Endodermal cell (in vitro differentiated cells): ENCODE measurements at regions not wholly inside any gene's neighbourhood (a gene's known extent, or its start where the extent isn't known, plus 50 kb on each side); places are given as distances from the start of the nearest gene placed in this dataset.

ENCODE experiments used
- DNase-seq: peaks from one replicate; pipeline ENCODE4 v3.0.0-alpha.2; 2017
- H3K27ac ChIP-seq: 2 replicates; pipeline ENCODE4 v1.5.1; 2013; ENCODE audit warnings: mild to moderate bottlenecking, low read depth, low read length, moderate library complexity
- H3K27me3 ChIP-seq: 2 replicates; pipeline ENCODE4 v1.6.1; 2013; ENCODE audit warnings: mild to moderate bottlenecking, low read length, moderate library complexity; ENCODE audit not compliant: insufficient read depth, control insufficient read depth, poor library complexity, severe bottlenecking
- H3K36me3 ChIP-seq: 2 replicates; pipeline ENCODE4 v1.7.0; 2013; ENCODE audit warnings: mild to moderate bottlenecking, low read length, moderate library complexity; ENCODE audit not compliant: control insufficient read depth, insufficient read depth
- H3K4me1 ChIP-seq: one replicate; pipeline ENCODE4 v1.7.0; 2013; ENCODE audit warnings: low read length; ENCODE audit not compliant: control insufficient read depth, insufficient read depth
- H3K4me3 ChIP-seq: 2 replicates; pipeline ENCODE4 v1.5.1; 2013; ENCODE audit warnings: mild to moderate bottlenecking, low read length, moderate library complexity
- H3K9ac ChIP-seq: 2 replicates; pipeline ENCODE4 v1.6.1; 2013; ENCODE audit warnings: mild to moderate bottlenecking, low read length, moderate library complexity; ENCODE audit not compliant: poor library complexity, severe bottlenecking; ENCODE audit errors: extremely low read depth
- H3K9me3 ChIP-seq: 2 replicates; pipeline ENCODE4 v1.6.1; 2013; ENCODE audit warnings: mild to moderate bottlenecking, low read length, moderate library complexity; ENCODE audit not compliant: control insufficient read depth
- H3K27ac Mint-ChIP-seq: 2 replicates; pipeline ENCODE4 v1.8.0; 2020; ENCODE audit warnings: mixed read lengths
- H3K27me3 Mint-ChIP-seq: 2 replicates; pipeline ENCODE4 v1.8.0; 2021; ENCODE audit warnings: mild to moderate bottlenecking, mixed read lengths; ENCODE audit not compliant: insufficient read depth
- H3K36me3 Mint-ChIP-seq: 2 replicates; pipeline ENCODE4 v1.8.0; 2020; ENCODE audit warnings: low read depth, mixed read lengths
- H3K4me1 Mint-ChIP-seq: 2 replicates; pipeline ENCODE4 v1.8.0; 2020; ENCODE audit warnings: mixed read lengths
- H3K4me3 Mint-ChIP-seq: 2 replicates; pipeline ENCODE4 v1.8.0; 2020; ENCODE audit warnings: mild to moderate bottlenecking, moderate library complexity, mixed read lengths
- H3K9me3 Mint-ChIP-seq: 2 replicates; pipeline ENCODE4 v1.8.0; 2020; ENCODE audit warnings: mild to moderate bottlenecking, mixed read lengths
- WGBS, 2 experiments: methylation state at CpG; one replicate each; pipeline versions ENCODE4 v1.1.5 to v1.1.7; 2013; ENCODE audit warnings: missing lambda C conversion rate in 2 of 2, mixed read lengths in 1 of 2; ENCODE audit not compliant: insufficient coverage in 1 of 2, insufficient read length in 1 of 2; 5-methylcytosine and 5-hydroxymethylcytosine counted together
- TF ChIP-seq, protein P1 (sequence below): fragments of 200-600 bp; sonication (generic); conservative IDR thresholded peaks from 2 replicates; pipeline ENCODE4 v1.5.0; 2021; ENCODE audit warnings: antibody characterized with exemption, mild to moderate bottlenecking

- Histone ChIP-seq H3K9ac (no peak overlapping the region), H3K27ac (no peak overlapping the region), H3K27me3 (no peaks in the 10 kb centered on the region), H3K4me1 (peaks cover 4% of the 10 kb centered on the region), H3K4me3 (no peak overlapping the region), H3K9me3 (no peaks in the 10 kb centered on the region), H3K36me3 (no peaks in the 10 kb centered on the region)
- TF ChIP-seq, protein P1, sequence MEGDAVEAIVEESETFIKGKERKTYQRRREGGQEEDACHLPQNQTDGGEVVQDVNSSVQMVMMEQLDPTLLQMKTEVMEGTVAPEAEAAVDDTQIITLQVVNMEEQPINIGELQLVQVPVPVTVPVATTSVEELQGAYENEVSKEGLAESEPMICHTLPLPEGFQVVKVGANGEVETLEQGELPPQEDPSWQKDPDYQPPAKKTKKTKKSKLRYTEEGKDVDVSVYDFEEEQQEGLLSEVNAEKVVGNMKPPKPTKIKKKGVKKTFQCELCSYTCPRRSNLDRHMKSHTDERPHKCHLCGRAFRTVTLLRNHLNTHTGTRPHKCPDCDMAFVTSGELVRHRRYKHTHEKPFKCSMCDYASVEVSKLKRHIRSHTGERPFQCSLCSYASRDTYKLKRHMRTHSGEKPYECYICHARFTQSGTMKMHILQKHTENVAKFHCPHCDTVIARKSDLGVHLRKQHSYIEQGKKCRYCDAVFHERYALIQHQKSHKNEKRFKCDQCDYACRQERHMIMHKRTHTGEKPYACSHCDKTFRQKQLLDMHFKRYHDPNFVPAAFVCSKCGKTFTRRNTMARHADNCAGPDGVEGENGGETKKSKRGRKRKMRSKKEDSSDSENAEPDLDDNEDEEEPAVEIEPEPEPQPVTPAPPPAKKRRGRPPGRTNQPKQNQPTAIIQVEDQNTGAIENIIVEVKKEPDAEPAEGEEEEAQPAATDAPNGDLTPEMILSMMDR = no peak
- no peak for DNase-seq
- no peak overlapping the region for H3K27ac Mint-ChIP-seq
- 88 to 91% methylated on average over 4 of the region's 4 CpGs for WGBS, 2 experiments
- no peak overlapping the region for H3K4me3 Mint-ChIP-seq
- no peaks in the 10 kb centered on the region for H3K27me3 Mint-ChIP-seq
- H3K9me3 Mint-ChIP-seq = no peaks in the 10 kb centered on the region
- H3K36me3 Mint-ChIP-seq = no peaks in the 10 kb centered on the region
- peaks cover 32% of the 10 kb centered on the region for H3K4me1 Mint-ChIP-seq
Observed at GRCh38 chr4:24228692-24229091, 338.8 kb upstream of the PPARGC1A start.

- H3K4me3 ChIP-seq = no peak overlapping the region
- TF ChIP-seq, protein P1 = no peak
- peaks cover 19% of the 10 kb centered on the region for H3K4me1 Mint-ChIP-seq
- H3K4me1 ChIP-seq = peaks cover 4% of the 10 kb centered on the region
- H3K4me3 Mint-ChIP-seq = no peak overlapping the region
- 86 to 87% methylated on average over 1 to 4 of the region's 4 CpGs for WGBS, 2 experiments
- no peaks in the 10 kb centered on the region for H3K27me3 ChIP-seq
- H3K9me3 ChIP-seq = no peaks in the 10 kb centered on the region
- H3K9ac ChIP-seq = no peak overlapping the region
- H3K36me3 ChIP-seq = no peaks in the 10 kb centered on the region
- H3K27ac Mint-ChIP-seq = no peak overlapping the region
- no peaks in the 10 kb centered on the region for H3K27me3 Mint-ChIP-seq
- no peak overlapping the region for H3K27ac ChIP-seq
- no peaks in the 10 kb centered on the region for H3K36me3 Mint-ChIP-seq
- DNase-seq = no peak
- H3K9me3 Mint-ChIP-seq = no peaks in the 10 kb centered on the region
Observed at GRCh38 chr4:24226667-24227066, 336.8 kb upstream of the PPARGC1A start.

- Histone ChIP-seq H3K27ac (no peak overlapping the region), H3K9ac (no peak overlapping the region), H3K4me1 (peaks cover under 1% of the 10 kb centered on the region), H3K27me3 (no peaks in the 10 kb centered on the region), H3K36me3 (no peaks in the 10 kb centered on the region), H3K9me3 (no peaks in the 10 kb centered on the region), H3K4me3 (no peak overlapping the region)
- DNase-seq = no peak
- Mint-ChIP-seq H3K36me3 (no peaks in the 10 kb centered on the region), H3K9me3 (no peaks in the 10 kb centered on the region), H3K4me3 (no peak overlapping the region), H3K4me1 (peaks cover 17% of the 10 kb centered on the region), H3K27ac (no peak overlapping the region), H3K27me3 (no peaks in the 10 kb centered on the region)
- TF ChIP-seq, protein P1 = no peak
- WGBS, 2 experiments = 93 to 94% methylated on average over 6 to 10 of the region's 10 CpGs
Observed at GRCh38 chr4:24226023-24226422, 336.2 kb upstream of the PPARGC1A start.
